Hepatocyte (in vitro differentiated cells): ENCODE measurements at regions not wholly inside any gene's neighbourhood (a gene's known extent, or its start where the extent isn't known, plus 50 kb on each side); places are given as distances from the start of the nearest gene placed in this dataset.
A peak's percentile ranks its signal among the peaks of the same experiment; 100 is the strongest.

ENCODE experiments used
- DNase-seq: peaks from one replicate; pipeline ENCODE4 v3.0.0-alpha.2; 2016; ENCODE audit warnings: low spot score
- H2AFZ ChIP-seq: fragments of 200-600 bp; sonication (generic); 2 replicates; pipeline ENCODE4 v1.6.0; 2016; ENCODE audit warnings: antibody characterized with exemption, mild to moderate bottlenecking
- H3K27ac ChIP-seq: fragments of 200-600 bp; sonication (generic); 2 replicates; pipeline ENCODE4 v1.5.1; 2016; ENCODE audit warnings: mild to moderate bottlenecking
- H3K27me3 ChIP-seq: fragments of 200-600 bp; sonication (generic); 2 replicates; pipeline ENCODE4 v1.6.1; 2016
- H3K36me3 ChIP-seq: fragments of 200-600 bp; sonication (generic); replicated peaks from 2 replicates; pipeline ENCODE4 v1.5.1; 2016; ENCODE audit warnings: low read depth; ENCODE audit not compliant: insufficient read depth
- H3K4me1 ChIP-seq: fragments of 200-600 bp; sonication (generic); 2 replicates; pipeline ENCODE4 v1.5.1; 2016; ENCODE audit warnings: mild to moderate bottlenecking, moderate library complexity; ENCODE audit not compliant: insufficient read depth
- H3K4me2 ChIP-seq: fragments of 200-600 bp; sonication (generic); 2 replicates; pipeline ENCODE4 v1.6.0; 2016
- H3K4me3 ChIP-seq: fragments of 200-600 bp; sonication (generic); 2 replicates; pipeline ENCODE4 v1.5.1; 2016; ENCODE audit warnings: mild to moderate bottlenecking
- H3K79me2 ChIP-seq: fragments of 200-600 bp; sonication (generic); 2 replicates; pipeline ENCODE4 v1.6.0; 2017; ENCODE audit warnings: mild to moderate bottlenecking
- H3K9me2 ChIP-seq: fragments of 200-600 bp; sonication (generic); replicated peaks from 2 replicates; pipeline ENCODE4 v1.6.0; 2017; ENCODE audit warnings: mild to moderate bottlenecking; ENCODE audit not compliant: insufficient read depth
- H3K9me3 ChIP-seq: fragments of 200-600 bp; sonication (generic); 2 replicates; pipeline ENCODE4 v1.5.1; 2016; ENCODE audit warnings: low read depth, mild to moderate bottlenecking
- H4K20me1 ChIP-seq: fragments of 200-600 bp; sonication (generic); 2 replicates; pipeline ENCODE4 v1.6.0; 2016; ENCODE audit warnings: mild to moderate bottlenecking; ENCODE audit not compliant: insufficient read depth, poor library complexity, severe bottlenecking
- CTCF ChIP-seq: fragments of 200-600 bp; sonication (generic); IDR thresholded peaks from 2 replicates; pipeline ENCODE4 v1.5.1; 2016; ENCODE audit warnings: antibody characterized with exemption, mild to moderate bottlenecking; ENCODE audit not compliant: poor library complexity
- EZH2 ChIP-seq: fragments of 200-600 bp; sonication (generic); IDR thresholded peaks from 2 replicates; pipeline ENCODE4 v1.6.1; 2016; ENCODE audit warnings: antibody characterized with exemption, mild to moderate bottlenecking, borderline replicate concordance
- EZH2phosphoT487 ChIP-seq: fragments of 200-600 bp; sonication (generic); IDR thresholded peaks from one replicate; pipeline ENCODE4 v1.6.1; 2018; ENCODE audit warnings: antibody characterized with exemption, mild to moderate bottlenecking, low read depth, moderate library complexity; ENCODE audit not compliant: unreplicated experiment, severe bottlenecking
- WGBS: methylation state at CpG from one replicate; pipeline ENCODE4 v1.1.6; 2016; ENCODE audit warnings: low lambda C conversion rate; ENCODE audit errors: missing lambda C conversion rate; 5-methylcytosine and 5-hydroxymethylcytosine counted together

- no peak overlapping the region for H3K4me3 ChIP-seq
- no peak overlapping the region for H3K27ac ChIP-seq
- H3K36me3 ChIP-seq, result no peaks in the 10 kb centered on the region
- peaks cover 6% of the 10 kb centered on the region for H3K4me1 ChIP-seq
- no peaks in the 10 kb centered on the region for H3K27me3 ChIP-seq
- H3K9me3 ChIP-seq, result no peaks in the 10 kb centered on the region
- no peaks in the 10 kb centered on the region for H3K9me2 ChIP-seq
- DNase-seq, result no peak
- no peaks in the 10 kb centered on the region for H3K79me2 ChIP-seq
- no peaks in the 10 kb centered on the region for H4K20me1 ChIP-seq
- no peak for TF ChIP-seq EZH2
- TF ChIP-seq CTCF, result no peak
- no peak for TF ChIP-seq EZH2phosphoT487
- no peak overlapping the region for H2AFZ ChIP-seq
- WGBS, result 81% methylated on average over 1 of the region's 1 CpG
- no peak overlapping the region for H3K4me2 ChIP-seq
Measured at GRCh38 chr4:17169699-17170098, 271.3 kb upstream of the LDB2 start.

- peaks cover 6% of the 10 kb centered on the region for H3K4me1 ChIP-seq
- no peaks in the 10 kb centered on the region for H3K27me3 ChIP-seq
- 70% methylated on average over 1 of the region's 1 CpG for whole genome bisulfite sequencing
- no peaks in the 10 kb centered on the region for H4K20me1 ChIP-seq
- peak; percentile 28 for DNase-seq
- H3K9me2 ChIP-seq, result no peaks in the 10 kb centered on the region
- no peaks in the 10 kb centered on the region for H3K79me2 ChIP-seq
- H3K9me3 ChIP-seq, result no peaks in the 10 kb centered on the region
- H3K4me2 ChIP-seq, result no peak overlapping the region
- H3K27ac ChIP-seq, result no peak overlapping the region
- no peak overlapping the region for H2AFZ ChIP-seq
- TF ChIP-seq EZH2phosphoT487, result no peak
- no peak for TF ChIP-seq CTCF
- TF ChIP-seq EZH2, result no peak
- H3K4me3 ChIP-seq, result no peak overlapping the region
- no peaks in the 10 kb centered on the region for H3K36me3 ChIP-seq
Measured at GRCh38 chr4:17168571-17168970, 270.1 kb upstream of the LDB2 start.

GRCh38 chr4:17166954-17167353, 268.5 kb upstream of the LDB2 start:
- H3K27ac ChIP-seq, result no peak overlapping the region
- no peaks in the 10 kb centered on the region for H4K20me1 ChIP-seq
- H3K36me3 ChIP-seq, result no peaks in the 10 kb centered on the region
- no peaks in the 10 kb centered on the region for H3K9me2 ChIP-seq
- no peak overlapping the region for H3K4me2 ChIP-seq
- DNase-seq, result no peak
- H3K9me3 ChIP-seq, result no peaks in the 10 kb centered on the region
- no peaks in the 10 kb centered on the region for H3K27me3 ChIP-seq
- TF ChIP-seq EZH2 (no peak), CTCF (no peak), EZH2phosphoT487 (no peak)
- H2AFZ ChIP-seq, result no peak overlapping the region
- no peak overlapping the region for H3K4me3 ChIP-seq
- peaks cover 6% of the 10 kb centered on the region for H3K4me1 ChIP-seq
- WGBS, result 70% methylated on average over 5 of the region's 5 CpGs
- no peaks in the 10 kb centered on the region for H3K79me2 ChIP-seq

- no peaks in the 10 kb centered on the region for H3K36me3 ChIP-seq
- TF ChIP-seq EZH2phosphoT487 (no peak), EZH2 (no peak), CTCF (no peak)
- H3K4me1 ChIP-seq, result peaks cover 6% of the 10 kb centered on the region
- no peaks in the 10 kb centered on the region for H3K9me3 ChIP-seq
- H3K27ac ChIP-seq, result no peak overlapping the region
- H4K20me1 ChIP-seq, result no peaks in the 10 kb centered on the region
- no peak overlapping the region for H2AFZ ChIP-seq
- no peaks in the 10 kb centered on the region for H3K9me2 ChIP-seq
- no peaks in the 10 kb centered on the region for H3K27me3 ChIP-seq
- no peak overlapping the region for H3K4me2 ChIP-seq
- no peak for DNase-seq
- H3K79me2 ChIP-seq, result no peaks in the 10 kb centered on the region
- H3K4me3 ChIP-seq, result no peak overlapping the region
- WGBS, result 83% methylated on average over 1 of the region's 1 CpG
Measured at GRCh38 chr4:17165286-17165685, 266.8 kb upstream of the LDB2 start.
